Fibroblast of peridontal ligament (primary cell): ENCODE measurements at regions not wholly inside any gene's neighbourhood (a gene's known extent, or its start where the extent isn't known, plus 50 kb on each side); places are given as distances from the start of the nearest gene placed in this dataset.

Source experiments
- DNase-seq: peaks from one replicate; pipeline ENCODE4 v3.0.0-alpha.2; 2010; ENCODE audit errors: extremely low read depth

- DNase-seq = peak; percentile 97
Measured at GRCh38 chr1:201769966-201770365, 59.0 kb upstream of the IPO9 start.

- DNase-seq = no peak
Measured at GRCh38 chr1:201771466-201771865, 57.5 kb upstream of the IPO9 start.

DNA sequence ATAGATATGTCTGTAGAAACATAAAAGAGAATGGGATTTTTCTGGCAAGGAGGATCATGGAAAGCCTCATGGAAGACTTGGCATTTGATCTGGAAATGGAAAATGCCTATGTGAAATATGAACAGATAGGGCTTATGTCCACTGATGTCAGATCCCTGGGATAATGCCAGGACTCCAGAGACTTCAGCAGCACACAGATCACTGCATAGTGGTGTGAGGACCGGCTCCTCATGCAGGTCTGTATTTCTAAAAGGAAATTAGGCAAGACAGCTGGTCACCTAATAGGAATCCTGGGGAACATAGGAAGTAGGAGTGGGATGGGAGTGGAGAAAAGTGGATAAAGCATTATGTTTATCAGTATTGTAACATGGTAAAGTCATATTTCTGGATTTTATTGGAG is 56.8 kb upstream of the IPO9 start:
- no peak for DNase-seq

DNA sequence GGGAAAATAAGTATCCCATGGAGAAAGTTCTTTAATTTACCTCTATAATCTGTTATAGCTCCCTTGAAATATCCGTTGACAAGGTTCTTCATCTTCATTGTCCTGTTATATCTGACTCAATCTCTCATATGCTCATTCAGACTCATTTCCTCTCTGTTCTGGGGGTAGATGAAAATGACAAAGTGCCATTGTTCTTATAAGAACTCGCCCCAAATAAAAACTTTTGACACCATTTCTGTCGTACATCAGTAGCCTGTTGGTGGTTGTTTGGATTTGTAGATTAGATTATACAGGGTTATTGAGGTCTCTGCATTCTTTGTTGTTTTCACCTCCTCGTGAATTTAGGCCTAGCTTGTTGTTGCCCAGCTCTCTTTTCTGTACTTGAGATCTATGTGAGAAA is 55.2 kb upstream of the IPO9 start:
- no peak for DNase-seq

- peak; percentile 90 for DNase-seq
Measured at GRCh38 chr1:201774224-201774982, 54.6 kb upstream of the IPO9 start.

GRCh38 chr1:201774983-201775344 is 54.0 kb upstream of the IPO9 start:
- no peak for DNase-seq

- DNase-seq = no peak
Measured at GRCh38 chr1:201775380-201775779, 53.6 kb upstream of the IPO9 start.

DNA sequence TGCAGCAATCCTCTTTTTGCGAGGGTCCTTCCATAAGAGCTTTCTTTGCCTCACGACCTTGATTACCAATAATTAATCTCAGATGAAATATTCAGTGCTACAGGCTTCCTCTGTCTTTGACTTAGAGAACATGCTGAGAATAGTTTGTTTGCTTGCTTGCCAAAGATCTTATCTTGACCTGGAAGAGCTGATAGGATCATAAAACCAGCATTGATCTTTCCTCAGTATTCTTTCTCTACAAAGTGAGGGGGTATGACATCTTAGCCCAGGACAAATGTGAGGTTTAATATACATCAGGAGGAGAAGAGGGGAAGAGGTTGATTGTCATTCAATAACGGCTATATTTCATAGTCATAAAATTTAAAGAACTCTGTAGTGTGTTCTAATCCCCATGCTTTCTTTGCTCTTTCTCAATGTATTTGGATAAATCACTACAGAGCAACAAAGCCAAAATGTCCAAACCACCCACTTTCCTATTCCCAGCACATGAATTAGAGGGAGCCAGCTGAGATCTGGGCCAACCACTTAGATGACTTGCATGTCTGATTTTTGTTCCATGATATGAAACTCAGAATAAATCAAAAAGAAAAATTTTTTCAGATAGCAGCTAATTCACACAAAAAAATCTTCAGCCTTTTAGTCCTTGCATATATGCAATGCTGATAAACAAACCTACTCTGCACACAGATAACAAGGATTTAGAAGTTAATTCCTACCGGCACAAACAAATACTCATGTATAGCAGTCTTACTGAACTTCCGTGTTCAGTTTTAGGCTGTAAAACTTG is 50.5 kb upstream of the IPO9 start:
- peak; percentile 74 for DNase-seq
